ENCODE measurements at regions not wholly inside any gene's neighbourhood (a gene's known extent, or its start where the extent isn't known, plus 50 kb on each side); places are given as distances from the start of the nearest gene placed in this dataset.

GRCh38 chr7:81321949-81322348 is 403.1 kb upstream of the SEMA3C start:
- TF ChIP-seq ZNF776 (tag by site-specific recombination; IDR thresholded peaks at IDR 0.05; ENCODE audit: borderline replicate concordance) (no peak), CTCF (tag by site-specific recombination; IDR thresholded peaks at IDR 0.05) (no peak), ZNF146 (tag by site-specific recombination; IDR thresholded peaks at IDR 0.05) (no peak), REST (tag by site-specific recombination; IDR thresholded peaks at IDR 0.05) (no peak), ELK4 (IDR thresholded peaks at IDR 0.05; ENCODE audit: borderline replicate concordance, low read depth, low read length) (no peak), ZNF184 (tag by site-specific recombination; IDR thresholded peaks at IDR 0.05) (no peak), ZNF658 (tag by site-specific recombination; IDR thresholded peaks at IDR 0.05) (no peak), ZNF350 (tag by site-specific recombination; IDR thresholded peaks at IDR 0.05) (no peak), SETDB1 (IDR thresholded peaks at IDR 0.05; ENCODE audit: insufficient read length, low read length) (no peak), ZNF704 (tag by site-specific recombination; IDR thresholded peaks at IDR 0.05) (no peak), GLIS2 (tag by site-specific recombination; IDR thresholded peaks at IDR 0.05) (no peak), ZNF501 (tag by site-specific recombination; IDR thresholded peaks at IDR 0.05) (no peak), ZNF148 (tag by site-specific recombination; IDR thresholded peaks at IDR 0.05; ENCODE audit: borderline replicate concordance) (no peak), ZNF133 (tag by site-specific recombination; IDR thresholded peaks at IDR 0.05) (no peak)
